Prostate gland (tissue), 2 donors: ENCODE measurements at regions not wholly inside any gene's neighbourhood (a gene's known extent, or its start where the extent isn't known, plus 50 kb on each side); places are given as distances from the start of the nearest gene placed in this dataset.

Experiments
- POLR2A ChIP-seq: fragments of 450-650 bp; IDR thresholded peaks from one replicate; pipeline ENCODE4 v1.6.1; 2016; ENCODE audit warnings: antibody characterized with exemption, mild to moderate bottlenecking
- POLR2AphosphoS5 ChIP-seq: sonication (generic); formaldehyde crosslinking; IDR thresholded peaks from one replicate; pipeline ENCODE4 v1.6.1; 2017; ENCODE audit warnings: antibody characterized with exemption
- TF ChIP-seq, protein P1 (sequence below), 4 experiments: fragments of 200-600 bp in 2 of 4; fragments of 450-650 bp in 2 of 4; sonication (generic) in 2 of 4; IDR thresholded peaks; 1 replicate in 3 of 4; 2 replicates in 1 of 4; pipeline ENCODE4 v1.5.1; 2016 to 2019; ENCODE audit warnings: antibody characterized with exemption in 4 of 4, mild to moderate bottlenecking in 2 of 4, moderate library complexity in 2 of 4

DNA sequence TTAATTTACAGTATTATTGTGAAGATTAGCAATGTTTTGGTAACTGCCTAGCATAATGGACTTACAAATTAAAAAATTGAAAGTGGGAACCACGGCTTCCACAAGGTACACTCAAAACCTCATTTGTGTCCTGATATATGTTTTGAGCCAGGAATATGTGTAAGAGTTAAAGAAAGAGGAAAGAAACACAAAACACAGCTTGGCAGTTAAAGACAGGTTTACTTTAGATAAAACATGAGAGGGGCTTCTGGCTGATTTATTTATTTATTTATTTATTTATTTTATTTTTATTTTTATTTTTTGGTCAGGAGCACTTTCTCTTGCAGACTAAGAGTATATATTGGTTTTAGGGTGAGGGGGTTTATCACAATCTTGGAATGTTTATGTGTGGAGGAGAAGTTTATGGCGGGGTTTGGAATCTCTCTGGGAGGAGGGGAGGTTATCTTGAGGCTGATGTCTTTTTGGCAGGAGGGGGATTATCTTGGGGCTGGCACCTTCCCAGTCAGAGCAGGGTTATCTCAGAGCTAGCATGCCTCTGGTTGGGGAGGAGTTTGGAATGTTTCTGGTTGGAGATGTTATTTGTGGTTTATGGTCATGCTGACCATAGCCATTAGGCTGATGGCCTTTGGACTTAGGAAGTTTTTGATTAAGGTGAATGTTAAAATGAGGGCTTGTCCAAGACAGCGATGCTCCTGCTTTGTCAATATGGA is 436.7 kb downstream of the DAD1 start:
- TF ChIP-seq, protein P1, sequence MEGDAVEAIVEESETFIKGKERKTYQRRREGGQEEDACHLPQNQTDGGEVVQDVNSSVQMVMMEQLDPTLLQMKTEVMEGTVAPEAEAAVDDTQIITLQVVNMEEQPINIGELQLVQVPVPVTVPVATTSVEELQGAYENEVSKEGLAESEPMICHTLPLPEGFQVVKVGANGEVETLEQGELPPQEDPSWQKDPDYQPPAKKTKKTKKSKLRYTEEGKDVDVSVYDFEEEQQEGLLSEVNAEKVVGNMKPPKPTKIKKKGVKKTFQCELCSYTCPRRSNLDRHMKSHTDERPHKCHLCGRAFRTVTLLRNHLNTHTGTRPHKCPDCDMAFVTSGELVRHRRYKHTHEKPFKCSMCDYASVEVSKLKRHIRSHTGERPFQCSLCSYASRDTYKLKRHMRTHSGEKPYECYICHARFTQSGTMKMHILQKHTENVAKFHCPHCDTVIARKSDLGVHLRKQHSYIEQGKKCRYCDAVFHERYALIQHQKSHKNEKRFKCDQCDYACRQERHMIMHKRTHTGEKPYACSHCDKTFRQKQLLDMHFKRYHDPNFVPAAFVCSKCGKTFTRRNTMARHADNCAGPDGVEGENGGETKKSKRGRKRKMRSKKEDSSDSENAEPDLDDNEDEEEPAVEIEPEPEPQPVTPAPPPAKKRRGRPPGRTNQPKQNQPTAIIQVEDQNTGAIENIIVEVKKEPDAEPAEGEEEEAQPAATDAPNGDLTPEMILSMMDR (IDR thresholded peaks at IDR 0.05), result no peak
- TF ChIP-seq POLR2A (no peak), POLR2AphosphoS5 (no peak)
